Loucy (cell line): ENCODE measurements at regions not wholly inside any gene's neighbourhood (a gene's known extent, or its start where the extent isn't known, plus 50 kb on each side); places are given as distances from the start of the nearest gene placed in this dataset.

Experiments used
- H2AFZ ChIP-seq: fragments of 200-600 bp; sonication (generic); 2 replicates; pipeline ENCODE4 v1.6.0; 2016; ENCODE audit warnings: antibody characterized with exemption, mild to moderate bottlenecking, low read length, moderate library complexity
- H3F3A ChIP-seq: fragments of 200-600 bp; 2 replicates; pipeline ENCODE4 v1.6.0; 2016; ENCODE audit warnings: antibody characterized with exemption, low read depth, mild to moderate bottlenecking
- H3K27me3 ChIP-seq: fragments of 200-600 bp; sonication (generic); 2 replicates; pipeline ENCODE4 v1.6.1; 2014; ENCODE audit warnings: low read length, mild to moderate bottlenecking; ENCODE audit not compliant: insufficient read depth, poor library complexity, severe bottlenecking
- H3K36me3 ChIP-seq: fragments of 200-600 bp; sonication (generic); 2 replicates; pipeline ENCODE4 v1.6.1; 2016; ENCODE audit warnings: low read length; ENCODE audit not compliant: insufficient read depth
- H3K4me1 ChIP-seq: fragments of 200-600 bp; sonication (generic); 2 replicates; pipeline ENCODE4 v1.5.1; 2014; ENCODE audit warnings: low read length, mild to moderate bottlenecking; ENCODE audit not compliant: insufficient read depth, poor library complexity, severe bottlenecking
- H3K4me2 ChIP-seq: fragments of 200-600 bp; sonication (generic); 2 replicates; pipeline ENCODE4 v1.6.0; 2014; ENCODE audit warnings: antibody characterized with exemption, low read length, low read depth, mild to moderate bottlenecking; ENCODE audit not compliant: poor library complexity, severe bottlenecking
- H3K4me3 ChIP-seq: fragments of 200-600 bp; sonication (generic); 2 replicates; pipeline ENCODE4 v1.5.1; 2014; ENCODE audit warnings: low read length, mild to moderate bottlenecking, mixed read lengths; ENCODE audit not compliant: poor library complexity, severe bottlenecking
- H3K79me2 ChIP-seq: fragments of 200-600 bp; sonication (generic); 2 replicates; pipeline ENCODE4 v1.6.1; 2014; ENCODE audit warnings: low read length; ENCODE audit not compliant: insufficient read depth
- H3K9ac ChIP-seq: fragments of 200-600 bp; sonication (generic); 2 replicates; pipeline ENCODE4 v1.6.0; 2014; ENCODE audit warnings: mild to moderate bottlenecking, low read depth, low read length, moderate library complexity; ENCODE audit not compliant: poor library complexity, severe bottlenecking
- H3K9me2 ChIP-seq: fragments of 200-600 bp; sonication (generic); replicated peaks from 2 replicates; pipeline ENCODE4 v1.6.1; 2016; ENCODE audit warnings: low read depth, low read length, mixed read lengths
- H3K9me3 ChIP-seq: fragments of 200-600 bp; sonication (generic); 2 replicates; pipeline ENCODE4 v1.6.1; 2014; ENCODE audit warnings: mild to moderate bottlenecking, antibody characterized with exemption, low read length, low read depth; ENCODE audit not compliant: insufficient read depth
- H4K20me1 ChIP-seq: fragments of 200-600 bp; sonication (generic); 2 replicates; pipeline ENCODE4 v1.6.0; 2014; ENCODE audit warnings: antibody characterized with exemption, low read length, mild to moderate bottlenecking; ENCODE audit not compliant: insufficient read depth, poor library complexity, severe bottlenecking
- EZH2phosphoT487 ChIP-seq: fragments of 200-600 bp; IDR thresholded peaks from 2 replicates; pipeline ENCODE4 v1.6.1; 2018; ENCODE audit warnings: antibody characterized with exemption, mild to moderate bottlenecking, moderate library complexity, borderline replicate concordance
- TF ChIP-seq, protein P1 (sequence below): fragments of 200-600 bp; sonication (generic); conservative IDR thresholded peaks from 2 replicates; pipeline ENCODE4 v1.5.1; 2014; ENCODE audit warnings: mild to moderate bottlenecking, antibody characterized with exemption, low read length

DNA sequence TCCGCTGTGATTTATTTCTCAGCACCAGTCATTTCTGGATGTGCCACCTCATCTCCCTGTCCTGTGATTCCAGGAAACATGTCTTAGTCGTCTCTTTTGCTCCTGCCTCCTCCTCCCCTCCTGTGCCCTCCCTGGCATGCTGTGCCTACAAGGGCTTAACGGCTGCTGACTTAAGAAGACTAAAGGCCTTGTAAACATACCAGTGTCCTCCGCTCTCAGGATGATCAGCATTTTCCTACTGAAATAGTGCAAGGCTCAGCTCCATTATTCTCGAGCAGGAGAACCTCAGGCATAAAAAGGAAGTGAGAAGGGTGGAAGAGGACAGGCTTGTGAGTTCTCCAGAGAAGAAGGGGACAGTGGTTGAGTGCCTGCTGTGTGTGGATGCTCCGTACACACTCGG is 61.6 kb upstream of the RUNX3 start:
- Histone ChIP-seq H2AFZ (no peak overlapping the region), H3K36me3 (no peaks in the 10 kb centered on the region), H3K9me3 (no peaks in the 10 kb centered on the region), H3K9me2 (no peaks in the 10 kb centered on the region), H3K27me3 (no peaks in the 10 kb centered on the region), H4K20me1 (no peaks in the 10 kb centered on the region), H3K9ac (peak overlapping the region; percentile 61), H3K4me3 (no peak overlapping the region), H3K4me1 (peaks cover 77% of the 10 kb centered on the region), H3F3A (peaks cover 1% of the 10 kb centered on the region; the same call in 1 of the 2 replicates), H3K4me2 (peak overlapping the region; percentile 48), H3K79me2 (no peaks in the 10 kb centered on the region)
- TF ChIP-seq EZH2phosphoT487: no peak
- TF ChIP-seq, protein P1, sequence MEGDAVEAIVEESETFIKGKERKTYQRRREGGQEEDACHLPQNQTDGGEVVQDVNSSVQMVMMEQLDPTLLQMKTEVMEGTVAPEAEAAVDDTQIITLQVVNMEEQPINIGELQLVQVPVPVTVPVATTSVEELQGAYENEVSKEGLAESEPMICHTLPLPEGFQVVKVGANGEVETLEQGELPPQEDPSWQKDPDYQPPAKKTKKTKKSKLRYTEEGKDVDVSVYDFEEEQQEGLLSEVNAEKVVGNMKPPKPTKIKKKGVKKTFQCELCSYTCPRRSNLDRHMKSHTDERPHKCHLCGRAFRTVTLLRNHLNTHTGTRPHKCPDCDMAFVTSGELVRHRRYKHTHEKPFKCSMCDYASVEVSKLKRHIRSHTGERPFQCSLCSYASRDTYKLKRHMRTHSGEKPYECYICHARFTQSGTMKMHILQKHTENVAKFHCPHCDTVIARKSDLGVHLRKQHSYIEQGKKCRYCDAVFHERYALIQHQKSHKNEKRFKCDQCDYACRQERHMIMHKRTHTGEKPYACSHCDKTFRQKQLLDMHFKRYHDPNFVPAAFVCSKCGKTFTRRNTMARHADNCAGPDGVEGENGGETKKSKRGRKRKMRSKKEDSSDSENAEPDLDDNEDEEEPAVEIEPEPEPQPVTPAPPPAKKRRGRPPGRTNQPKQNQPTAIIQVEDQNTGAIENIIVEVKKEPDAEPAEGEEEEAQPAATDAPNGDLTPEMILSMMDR: no peak

DNA sequence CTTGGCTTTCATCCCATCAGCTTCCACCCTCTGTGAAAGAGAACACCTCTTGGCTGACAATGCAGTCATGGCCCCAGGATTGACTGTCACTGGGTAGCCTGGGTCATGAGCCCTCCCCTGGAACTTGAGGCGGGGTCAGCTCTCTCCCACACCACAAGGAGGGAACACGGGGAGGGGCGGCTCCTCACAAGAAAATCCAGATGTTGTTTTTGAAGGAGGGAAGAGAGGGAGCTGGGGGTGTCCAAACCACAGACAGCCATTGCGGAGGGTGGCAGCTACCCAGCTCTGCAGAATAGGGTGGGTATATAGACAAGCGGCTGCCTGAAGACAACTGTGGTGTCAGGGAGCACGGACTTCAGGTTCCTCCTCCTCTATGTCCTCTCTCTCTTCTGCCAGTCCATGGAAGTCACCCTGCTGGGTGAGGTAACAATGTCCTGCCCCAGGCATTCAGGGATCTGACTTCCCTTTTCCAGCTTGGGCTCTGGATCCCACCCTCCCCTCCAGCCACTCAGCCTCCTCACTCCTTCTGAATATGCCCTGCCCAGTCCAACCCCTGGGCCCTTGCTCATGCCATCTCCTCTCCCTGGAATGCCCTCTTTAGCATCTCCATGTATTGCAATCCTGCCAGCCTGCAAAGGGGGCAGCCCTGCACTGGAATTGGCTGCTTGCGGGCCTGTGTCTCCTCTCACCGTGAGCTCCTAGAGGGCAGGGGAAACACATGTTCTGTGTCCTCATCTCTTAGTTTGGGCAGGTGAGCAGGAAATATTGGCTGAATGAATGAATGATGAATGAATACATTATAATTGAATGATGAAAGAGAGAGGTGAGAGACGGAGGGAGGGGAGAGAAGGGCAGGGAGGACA is 60.9 kb upstream of the RUNX3 start:
- H3K4me2 ChIP-seq: no peak overlapping the region
- H3K79me2 ChIP-seq: no peaks in the 10 kb centered on the region
- no peaks in the 10 kb centered on the region for H4K20me1 ChIP-seq
- TF ChIP-seq EZH2phosphoT487: no peak
- TF ChIP-seq, protein P1: peak; percentile 56
- H3K9ac ChIP-seq: peak overlapping the region; percentile 61
- H3F3A ChIP-seq: no peaks in the 10 kb centered on the region
- no peaks in the 10 kb centered on the region for H3K9me2 ChIP-seq
- no peaks in the 10 kb centered on the region for H3K27me3 ChIP-seq
- H2AFZ ChIP-seq: no peak overlapping the region
- no peak overlapping the region for H3K4me3 ChIP-seq
- peaks cover 77% of the 10 kb centered on the region for H3K4me1 ChIP-seq
- H3K9me3 ChIP-seq: no peaks in the 10 kb centered on the region
- no peaks in the 10 kb centered on the region for H3K36me3 ChIP-seq

DNA sequence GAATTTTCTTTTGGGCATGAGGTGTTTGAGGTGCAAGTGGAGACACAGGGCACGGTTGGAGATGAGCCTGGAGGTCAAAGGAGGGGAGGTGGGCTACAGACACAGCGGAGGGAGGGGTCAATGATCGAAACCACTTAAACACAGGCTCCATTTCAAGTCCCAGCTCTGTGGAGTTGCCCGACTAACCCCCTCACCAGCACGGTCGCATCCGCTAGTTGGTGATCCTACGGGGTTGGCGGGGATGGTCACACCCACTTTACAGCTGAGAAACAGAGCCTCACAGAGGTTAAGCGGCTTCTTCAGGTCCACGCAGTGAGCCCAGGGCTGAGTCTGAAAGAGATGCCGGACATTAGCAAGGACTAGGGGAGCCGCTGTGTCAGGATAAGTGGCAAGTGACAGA is 60.1 kb upstream of the RUNX3 start:
- H2AFZ ChIP-seq: no peak overlapping the region
- H3K27me3 ChIP-seq: no peaks in the 10 kb centered on the region

More for the DNA sequence above, 60.1 kb upstream of the RUNX3 start:
- Histone ChIP-seq H4K20me1 (no peaks in the 10 kb centered on the region), H3K79me2 (no peaks in the 10 kb centered on the region), H3K9ac (no peak overlapping the region), H3K9me3 (no peaks in the 10 kb centered on the region), H3K9me2 (no peaks in the 10 kb centered on the region), H3K36me3 (no peaks in the 10 kb centered on the region), H3K4me2 (no peak overlapping the region), H3K4me1 (peaks cover 72% of the 10 kb centered on the region), H3K4me3 (no peak overlapping the region), H3F3A (no peaks in the 10 kb centered on the region)
- TF ChIP-seq, protein P1: no peak
- no peak for TF ChIP-seq EZH2phosphoT487
